GM21825 (cell line): ENCODE measurements at regions not wholly inside any gene's neighbourhood (a gene's known extent, or its start where the extent isn't known, plus 50 kb on each side); places are given as distances from the start of the nearest gene placed in this dataset.

Experiments used
- ATAC-seq: cut with Tn5 transposase; IDR thresholded peaks from one replicate; pipeline ENCODE4 v1.9.1; 2021; ENCODE audit warnings: mild to moderate bottlenecking, moderate library complexity; ENCODE audit not compliant: unreplicated experiment

- no peak for ATAC-seq
These were observed 340.0 kb upstream of the MEOX2 start for GRCh38 chr7:16026253-16027020.

GRCh38 chr7:16025696-16026095 is 339.2 kb upstream of the MEOX2 start:
- ATAC-seq, result no peak

GRCh38 chr7:16023503-16023902 is 337.0 kb upstream of the MEOX2 start:
- no peak for ATAC-seq

GRCh38 chr7:16023046-16023445 is 336.6 kb upstream of the MEOX2 start:
- no peak for ATAC-seq

- ATAC-seq, result no peak
These were observed 335.4 kb upstream of the MEOX2 start for GRCh38 chr7:16021851-16022250.

- no peak for ATAC-seq
These were observed 329.5 kb upstream of the MEOX2 start for GRCh38 chr7:16015981-16016380.

GRCh38 chr7:16014031-16014430 is 327.5 kb upstream of the MEOX2 start:
- no peak for ATAC-seq

- no peak for ATAC-seq
These were observed 321.4 kb upstream of the MEOX2 start for GRCh38 chr7:16007911-16008310.

- ATAC-seq, result no peak
These were observed 318.2 kb upstream of the MEOX2 start for GRCh38 chr7:16004702-16005101.

GRCh38 chr7:16001477-16001876 is 315.0 kb upstream of the MEOX2 start:
- no peak for ATAC-seq

GRCh38 chr7:15998617-15999016 is 312.1 kb upstream of the MEOX2 start:
- no peak for ATAC-seq

- ATAC-seq, result no peak
These were observed 308.5 kb upstream of the MEOX2 start for GRCh38 chr7:15995027-15995426.

- ATAC-seq, result no peak
These were observed 302.7 kb upstream of the MEOX2 start for GRCh38 chr7:15989194-15989593.

GRCh38 chr7:15985587-15986384 is 299.3 kb upstream of the MEOX2 start:
- ATAC-seq, result no peak

- ATAC-seq, result no peak
These were observed 291.2 kb upstream of the MEOX2 start for GRCh38 chr7:15977663-15978062.

- no peak for ATAC-seq
These were observed 286.4 kb upstream of the MEOX2 start for GRCh38 chr7:15972862-15973275.

GRCh38 chr7:15967551-15967950 is 281.1 kb upstream of the MEOX2 start:
- ATAC-seq, result no peak

GRCh38 chr7:15967121-15967520 is 280.6 kb upstream of the MEOX2 start:
- no peak for ATAC-seq

GRCh38 chr7:15963206-15963605 is 276.7 kb upstream of the MEOX2 start:
- ATAC-seq, result no peak

GRCh38 chr7:15954671-15955354 is 268.3 kb upstream of the MEOX2 start:
- no peak for ATAC-seq

GRCh38 chr7:15950299-15950698 is 263.8 kb upstream of the MEOX2 start:
- no peak for ATAC-seq

GRCh38 chr7:15947754-15948153 is 261.3 kb upstream of the MEOX2 start:
- ATAC-seq, result no peak
